ENCODE measurements at regions not wholly inside any gene's neighbourhood (a gene's known extent, or its start where the extent isn't known, plus 50 kb on each side); places are given as distances from the start of the nearest gene placed in this dataset.

DNA sequence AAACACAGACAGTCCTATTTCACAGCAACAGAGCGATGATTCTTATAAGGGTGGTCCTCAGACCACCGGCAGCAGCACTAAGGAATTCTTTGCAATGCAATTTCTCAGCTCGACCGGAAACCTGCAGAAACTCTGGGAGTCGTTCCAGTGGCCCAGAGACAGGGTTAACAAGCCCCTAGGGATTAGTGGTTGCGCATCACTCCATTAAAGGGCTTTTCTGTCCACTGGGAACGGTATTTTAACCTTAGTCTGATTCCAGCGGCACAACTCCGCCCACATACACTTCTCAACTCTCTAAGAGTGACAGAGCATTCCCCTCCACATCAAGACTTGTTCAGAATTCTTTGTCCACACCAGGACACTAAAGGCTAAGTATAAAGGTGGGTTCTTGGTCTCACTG is 341.5 kb downstream of the TFAP2A start:
- Histone ChIP-seq H3K4me1 (ENCODE audit: low read depth) (no peaks in the 10 kb centered on the region), H3K9me3 (no peaks in the 10 kb centered on the region), H3K36me3 (ENCODE audit: low read depth) (no peaks in the 10 kb centered on the region), H3K4me3 (no peak overlapping the region)
- intact Hi-C loops (cut with DNase I, micrococcal nuclease): no loop called here
- ATAC-seq (no peak), DNase-seq (no peak)
- TF ChIP-seq, protein P1, sequence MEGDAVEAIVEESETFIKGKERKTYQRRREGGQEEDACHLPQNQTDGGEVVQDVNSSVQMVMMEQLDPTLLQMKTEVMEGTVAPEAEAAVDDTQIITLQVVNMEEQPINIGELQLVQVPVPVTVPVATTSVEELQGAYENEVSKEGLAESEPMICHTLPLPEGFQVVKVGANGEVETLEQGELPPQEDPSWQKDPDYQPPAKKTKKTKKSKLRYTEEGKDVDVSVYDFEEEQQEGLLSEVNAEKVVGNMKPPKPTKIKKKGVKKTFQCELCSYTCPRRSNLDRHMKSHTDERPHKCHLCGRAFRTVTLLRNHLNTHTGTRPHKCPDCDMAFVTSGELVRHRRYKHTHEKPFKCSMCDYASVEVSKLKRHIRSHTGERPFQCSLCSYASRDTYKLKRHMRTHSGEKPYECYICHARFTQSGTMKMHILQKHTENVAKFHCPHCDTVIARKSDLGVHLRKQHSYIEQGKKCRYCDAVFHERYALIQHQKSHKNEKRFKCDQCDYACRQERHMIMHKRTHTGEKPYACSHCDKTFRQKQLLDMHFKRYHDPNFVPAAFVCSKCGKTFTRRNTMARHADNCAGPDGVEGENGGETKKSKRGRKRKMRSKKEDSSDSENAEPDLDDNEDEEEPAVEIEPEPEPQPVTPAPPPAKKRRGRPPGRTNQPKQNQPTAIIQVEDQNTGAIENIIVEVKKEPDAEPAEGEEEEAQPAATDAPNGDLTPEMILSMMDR (IDR thresholded peaks at IDR 0.05): no peak

DNA sequence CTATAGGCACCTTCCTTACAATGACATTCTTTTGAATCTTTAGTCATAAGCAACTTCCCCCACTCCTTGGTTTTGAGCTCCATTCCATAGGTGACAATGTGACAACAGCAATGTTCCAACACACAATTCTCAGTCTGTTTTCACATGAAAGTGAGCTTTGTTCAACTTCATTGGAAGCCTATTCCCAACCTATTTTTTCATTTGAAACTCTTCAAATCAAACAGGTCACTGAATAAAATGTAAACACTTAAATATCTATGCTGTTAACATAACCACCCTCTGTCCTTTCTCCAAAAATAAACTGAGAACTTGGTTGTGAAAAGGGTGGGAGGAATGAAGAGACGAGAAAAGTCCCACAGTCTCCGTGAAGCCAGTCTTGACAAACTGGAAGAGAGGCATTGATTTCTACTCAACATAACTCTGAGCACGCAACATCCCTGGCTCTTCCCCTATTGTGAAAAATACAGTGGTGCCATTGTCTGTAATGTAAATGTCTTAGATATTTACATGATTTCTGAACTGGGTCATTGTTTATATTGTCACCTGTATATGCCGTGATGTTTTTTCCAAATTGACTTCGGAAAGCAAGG is 343.1 kb downstream of the TFAP2A start:
- no peaks in the 10 kb centered on the region for H3K9me3 ChIP-seq
- intact Hi-C loops (cut with DNase I, micrococcal nuclease): no loop called here
- DNase-seq (no peak), ATAC-seq (no peak)
- no peaks in the 10 kb centered on the region for H3K36me3 ChIP-seq (ENCODE audit: low read depth)
- no peaks in the 10 kb centered on the region for H3K4me1 ChIP-seq (ENCODE audit: low read depth)
- TF ChIP-seq, protein P1 (IDR thresholded peaks at IDR 0.05): no peak
- no peak overlapping the region for H3K4me3 ChIP-seq

DNA sequence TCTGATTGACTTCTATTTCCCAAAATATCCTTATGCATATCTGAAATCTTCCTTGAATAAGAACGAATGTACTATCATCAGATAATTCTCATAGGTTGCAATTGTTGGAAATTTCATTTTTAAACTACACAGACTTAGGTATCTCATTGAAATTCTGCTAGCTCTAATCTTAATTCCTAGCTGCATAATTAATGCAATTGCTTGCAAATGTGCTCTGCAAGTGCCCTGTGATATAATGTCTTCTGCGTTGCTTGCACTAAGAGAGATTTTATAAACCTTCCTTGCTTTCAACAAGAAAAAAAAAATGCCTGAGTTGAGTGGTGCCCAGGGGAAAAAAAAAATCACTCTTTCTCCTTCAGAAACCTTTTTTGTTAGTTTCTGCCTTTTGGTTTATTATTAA is 354.9 kb downstream of the TFAP2A start:
- no peak for DNase-seq
- intact Hi-C loops (cut with DNase I, micrococcal nuclease): no loop called here
- H3K4me1 ChIP-seq (ENCODE audit: low read depth): no peaks in the 10 kb centered on the region
- H3K9me3 ChIP-seq: no peaks in the 10 kb centered on the region
- no peaks in the 10 kb centered on the region for H3K36me3 ChIP-seq (ENCODE audit: low read depth)
- H3K4me3 ChIP-seq: no peak overlapping the region
- TF ChIP-seq, protein P1 (IDR thresholded peaks at IDR 0.05): no peak
- ATAC-seq: no peak

- Histone ChIP-seq H3K9me3 (peaks cover 4% of the 10 kb centered on the region), H3K36me3 (ENCODE audit: low read depth) (no peaks in the 10 kb centered on the region), H3K4me1 (ENCODE audit: low read depth) (no peaks in the 10 kb centered on the region), H3K4me3 (no peak overlapping the region)
- TF ChIP-seq, protein P1 (IDR thresholded peaks at IDR 0.05): no peak
- ATAC-seq: no peak
- no peak for DNase-seq
- intact Hi-C loops (cut with DNase I, micrococcal nuclease): no loop called here
Observed at GRCh38 chr6:10054672-10055071, 360.2 kb downstream of the TFAP2A start.

DNA sequence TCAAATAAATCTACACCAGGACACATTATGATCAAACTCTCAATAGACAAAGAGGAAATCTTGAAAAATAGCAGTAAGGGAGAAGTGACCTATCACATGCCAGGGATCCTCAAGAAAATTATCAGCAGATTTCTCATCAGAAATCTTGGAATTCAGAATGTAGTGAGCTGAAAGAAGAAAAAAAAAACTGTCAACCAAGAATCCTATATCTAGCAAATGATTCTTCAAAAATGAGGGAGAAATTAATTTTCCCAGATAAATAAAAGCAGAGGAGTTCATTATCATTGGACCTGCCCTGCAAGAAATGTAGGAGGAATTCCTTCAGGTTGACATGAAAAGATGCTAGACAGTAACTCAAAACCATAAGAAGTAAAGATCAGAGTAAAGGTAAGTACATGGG is 363.6 kb downstream of the TFAP2A start:
- H3K4me1 ChIP-seq (ENCODE audit: low read depth): no peaks in the 10 kb centered on the region
- TF ChIP-seq, protein P1 (IDR thresholded peaks at IDR 0.05): no peak
- DNase-seq: no peak
- intact Hi-C loops (cut with DNase I, micrococcal nuclease): no loop called here
- H3K9me3 ChIP-seq: peaks cover 4% of the 10 kb centered on the region
- ATAC-seq: no peak
- no peak overlapping the region for H3K4me3 ChIP-seq
- no peaks in the 10 kb centered on the region for H3K36me3 ChIP-seq (ENCODE audit: low read depth)
